ENCODE measurements at regions not wholly inside any gene's neighbourhood (a gene's known extent, or its start where the extent isn't known, plus 50 kb on each side); places are given as distances from the start of the nearest gene placed in this dataset.

GRCh38 chr13:20351281-20352022 lies 119.3 kb upstream of the GJB6 start:
- Histone ChIP-seq H3K9me3 (no peaks in the 10 kb centered on the region), H3K27me3 (no peaks in the 10 kb centered on the region), H3K4me3 (no peak overlapping the region), H3K36me3 (no peaks in the 10 kb centered on the region), H3K27ac (no peak overlapping the region), H3K4me1 (no peaks in the 10 kb centered on the region)
- TF ChIP-seq POLR2AphosphoS5 (IDR thresholded peaks at IDR 0.05; ENCODE audit: insufficient read depth in 1 of 2, low read depth in 1 of 2) (no peak), POLR2A (IDR thresholded peaks at IDR 0.05) (no peak), CTCF (IDR thresholded peaks at IDR 0.05) (no peak)
- no peak for DNase-seq (ENCODE audit: extremely low spot score in 2 of 2)
- intact Hi-C loops (cut with DNase I): no loop called here

GRCh38 chr13:20350819-20351218 lies 118.7 kb upstream of the GJB6 start:
- DNase-seq (ENCODE audit: extremely low spot score in 2 of 2): no peak
- intact Hi-C loops (cut with DNase I): no loop called here
- Histone ChIP-seq H3K27me3 (no peaks in the 10 kb centered on the region), H3K36me3 (no peaks in the 10 kb centered on the region), H3K27ac (no peak overlapping the region), H3K4me3 (no peak overlapping the region), H3K9me3 (no peaks in the 10 kb centered on the region), H3K4me1 (no peaks in the 10 kb centered on the region)
- no peak for TF ChIP-seq CTCF (IDR thresholded peaks at IDR 0.05)
- TF ChIP-seq POLR2A (IDR thresholded peaks at IDR 0.05): no peak
- TF ChIP-seq POLR2AphosphoS5 (IDR thresholded peaks at IDR 0.05; ENCODE audit: insufficient read depth in 1 of 2, low read depth in 1 of 2): no peak

GRCh38 chr13:20350382-20350763 lies 118.3 kb upstream of the GJB6 start:
- H3K36me3 ChIP-seq: no peaks in the 10 kb centered on the region
- DNase-seq (ENCODE audit: extremely low spot score in 2 of 2): no peak
- H3K4me3 ChIP-seq: no peak overlapping the region
- no peaks in the 10 kb centered on the region for H3K27me3 ChIP-seq
- no peak overlapping the region for H3K27ac ChIP-seq
- intact Hi-C loops (cut with DNase I): no loop called here
- no peak for TF ChIP-seq CTCF (IDR thresholded peaks at IDR 0.05)
- TF ChIP-seq POLR2AphosphoS5 (IDR thresholded peaks at IDR 0.05; ENCODE audit: insufficient read depth in 1 of 2, low read depth in 1 of 2): no peak
- TF ChIP-seq POLR2A (IDR thresholded peaks at IDR 0.05): no peak
- no peaks in the 10 kb centered on the region for H3K9me3 ChIP-seq
- no peaks in the 10 kb centered on the region for H3K4me1 ChIP-seq

- Histone ChIP-seq H3K9me3 (no peaks in the 10 kb centered on the region), H3K27ac (no peak overlapping the region), H3K36me3 (no peaks in the 10 kb centered on the region), H3K27me3 (no peaks in the 10 kb centered on the region), H3K4me1 (no peaks in the 10 kb centered on the region), H3K4me3 (no peak overlapping the region)
- no peak for DNase-seq (ENCODE audit: extremely low spot score in 2 of 2)
- intact Hi-C loops (cut with DNase I): no loop called here
- TF ChIP-seq POLR2AphosphoS5 (IDR thresholded peaks at IDR 0.05; ENCODE audit: insufficient read depth in 1 of 2, low read depth in 1 of 2): no peak
- no peak for TF ChIP-seq CTCF (IDR thresholded peaks at IDR 0.05)
- no peak for TF ChIP-seq POLR2A (IDR thresholded peaks at IDR 0.05)
Observed at GRCh38 chr13:20349564-20350381, 117.7 kb upstream of the GJB6 start.

All from vagina (tissue), 2 donors.